Mesendoderm (in vitro differentiated cells): ENCODE measurements at regions not wholly inside any gene's neighbourhood (a gene's known extent, or its start where the extent isn't known, plus 50 kb on each side); places are given as distances from the start of the nearest gene placed in this dataset.
"Not testable (repeated sequence)": the region's sequence is repeated elsewhere in the genome, so short reads cannot be mapped to it uniquely, and the experiment has no call there.

ENCODE experiments used
- DNase-seq: peaks from one replicate; pipeline ENCODE4 v3.0.0; 2013
- H2AK5ac ChIP-seq: 2 replicates; pipeline ENCODE4 v1.6.1; 2013; ENCODE audit warnings: low read length, inconsistent platforms
- H2BK120ac ChIP-seq: 2 replicates; pipeline ENCODE4 v1.6.1; 2013; ENCODE audit warnings: low read depth, mild to moderate bottlenecking, low read length, moderate library complexity, mixed read lengths
- H2BK15ac ChIP-seq: replicated peaks from 2 replicates; pipeline ENCODE4 v1.6.1; 2013; ENCODE audit warnings: low read depth, mild to moderate bottlenecking, moderate library complexity
- H2BK5ac ChIP-seq: 2 replicates; pipeline ENCODE4 v1.6.1; 2013; ENCODE audit warnings: low read length, inconsistent platforms
- H3K18ac ChIP-seq: 2 replicates; pipeline ENCODE4 v1.6.1; 2013; ENCODE audit warnings: mild to moderate bottlenecking, low read length, mixed read lengths
- H3K23ac ChIP-seq: one replicate; pipeline ENCODE4 v1.6.1; 2013; ENCODE audit warnings: low read length
- H3K27ac ChIP-seq: 2 replicates; pipeline ENCODE4 v1.5.1; 2013; ENCODE audit warnings: low read depth, mild to moderate bottlenecking, inconsistent platforms, low read length, moderate library complexity
- H3K27me3 ChIP-seq: 2 replicates; pipeline ENCODE4 v1.6.1; 2013; ENCODE audit warnings: low read length, control low read depth, mild to moderate bottlenecking, inconsistent platforms; ENCODE audit not compliant: insufficient read depth, poor library complexity
- H3K36me3 ChIP-seq: 2 replicates; pipeline ENCODE4 v1.6.1; 2013; ENCODE audit warnings: low read length, inconsistent platforms; ENCODE audit not compliant: control insufficient read depth, insufficient read depth
- H3K4ac ChIP-seq: one replicate; pipeline ENCODE4 v1.6.1; 2013; ENCODE audit warnings: low read depth, mild to moderate bottlenecking, low read length, moderate library complexity
- H3K4me1 ChIP-seq: 2 replicates; pipeline ENCODE4 v1.6.1; 2013; ENCODE audit warnings: low read depth, low read length, inconsistent platforms; ENCODE audit not compliant: control insufficient read depth
- H3K4me2 ChIP-seq: 2 replicates; pipeline ENCODE4 v1.6.1; 2013; ENCODE audit warnings: low read length
- H3K4me3 ChIP-seq: 2 replicates; pipeline ENCODE4 v1.5.1; 2013; ENCODE audit warnings: mild to moderate bottlenecking, low read length
- H3K56ac ChIP-seq: one replicate; pipeline ENCODE4 v1.6.1; 2013; ENCODE audit warnings: low read length
- H3K79me1 ChIP-seq: 2 replicates; pipeline ENCODE4 v1.6.1; 2013; ENCODE audit warnings: low read length, inconsistent platforms
- H3K79me2 ChIP-seq: 2 replicates; pipeline ENCODE4 v1.6.1; 2013; ENCODE audit warnings: mild to moderate bottlenecking, low read length; ENCODE audit not compliant: control insufficient read depth, insufficient read depth
- H3K9ac ChIP-seq: 2 replicates; pipeline ENCODE4 v1.6.1; 2013; ENCODE audit warnings: low read length, inconsistent platforms
- H4K5ac ChIP-seq: one replicate; pipeline ENCODE4 v1.6.1; 2013; ENCODE audit warnings: low read length
- H4K8ac ChIP-seq: one replicate; pipeline ENCODE4 v1.6.1; 2013; ENCODE audit warnings: low read depth, mild to moderate bottlenecking, control low read depth, low read length, moderate library complexity
- WGBS: extraction: QIAGEN DNeasy Blood & Tissue Kit; methylation state at CpG from one replicate; pipeline ENCODE4 v1.1.7; 2013; ENCODE audit warnings: low lambda C conversion rate, missing lambda C conversion rate; ENCODE audit not compliant: insufficient coverage; ENCODE audit errors: extremely low coverage; 5-methylcytosine and 5-hydroxymethylcytosine counted together

- not testable (repeated sequence) for H3K56ac ChIP-seq, H3K18ac ChIP-seq, H2BK15ac ChIP-seq, H3K27ac ChIP-seq, H3K23ac ChIP-seq, H2BK120ac ChIP-seq, H3K27me3 ChIP-seq, H4K8ac ChIP-seq, H3K4ac ChIP-seq, H3K4me3 ChIP-seq, H3K4me1 ChIP-seq, H4K5ac ChIP-seq, H3K9ac ChIP-seq, H3K4me2 ChIP-seq, H2AK5ac ChIP-seq, H3K36me3 ChIP-seq, H3K79me2 ChIP-seq, H2BK5ac ChIP-seq, H3K79me1 ChIP-seq, DNase-seq
- WGBS: no CpG with 5 or more reads among the region's 9 CpGs
These were observed 128.8 kb downstream of the ARRDC4 start for GRCh38 chr15:98089352-98089751.

- not testable (repeated sequence) for H2BK15ac ChIP-seq, H3K18ac ChIP-seq, H3K4me1 ChIP-seq, H3K79me1 ChIP-seq, H2BK120ac ChIP-seq, H3K9ac ChIP-seq, H3K27ac ChIP-seq, H4K8ac ChIP-seq, H2BK5ac ChIP-seq, H2AK5ac ChIP-seq, H3K56ac ChIP-seq, H3K4me2 ChIP-seq, H4K5ac ChIP-seq, H3K27me3 ChIP-seq, H3K4me3 ChIP-seq, H3K36me3 ChIP-seq, H3K23ac ChIP-seq, H3K4ac ChIP-seq, H3K79me2 ChIP-seq, DNase-seq
- WGBS: no CpG with 5 or more reads among the region's 2 CpGs
These were observed 137.5 kb downstream of the ARRDC4 start for GRCh38 chr15:98097986-98098385.

- H3K18ac ChIP-seq, H3K4me1 ChIP-seq, H3K79me1 ChIP-seq, H2BK120ac ChIP-seq, H2BK5ac ChIP-seq, H3K56ac ChIP-seq, DNase-seq, H2AK5ac ChIP-seq, H4K8ac ChIP-seq, H3K4me2 ChIP-seq, H3K9ac ChIP-seq, H3K27ac ChIP-seq, H3K79me2 ChIP-seq, H3K4ac ChIP-seq, H3K4me3 ChIP-seq, H3K36me3 ChIP-seq, H3K27me3 ChIP-seq, H4K5ac ChIP-seq, H2BK15ac ChIP-seq, H3K23ac ChIP-seq: not testable (repeated sequence)
- no CpG with 5 or more reads among the region's 6 CpGs for WGBS
These were observed 140.1 kb downstream of the ARRDC4 start for GRCh38 chr15:98100606-98101005.

GRCh38 chr15:98103570-98103969 lies 143.1 kb downstream of the ARRDC4 start:
- no peaks in the 10 kb centered on the region for H3K79me1 ChIP-seq
- H3K56ac ChIP-seq: no peak overlapping the region
- no CpG with 5 or more reads among the region's 6 CpGs for WGBS
- no peak overlapping the region for H2BK5ac ChIP-seq
- H3K4me1 ChIP-seq: no peaks in the 10 kb centered on the region
- H3K27ac ChIP-seq: no peak overlapping the region
- DNase-seq: no peak
- no peaks in the 10 kb centered on the region for H3K36me3 ChIP-seq
- no peak overlapping the region for H2BK15ac ChIP-seq
- H3K79me2 ChIP-seq: no peaks in the 10 kb centered on the region
- H3K4ac ChIP-seq: no peak overlapping the region
- H4K8ac ChIP-seq: no peak overlapping the region
- H3K4me2 ChIP-seq: no peak overlapping the region
- no peaks in the 10 kb centered on the region for H3K27me3 ChIP-seq
- no peak overlapping the region for H3K4me3 ChIP-seq
- no peak overlapping the region for H3K18ac ChIP-seq
- no peak overlapping the region for H3K23ac ChIP-seq
- H3K9ac ChIP-seq: no peak overlapping the region
- no peak overlapping the region for H4K5ac ChIP-seq
- H2BK120ac ChIP-seq: no peak overlapping the region
- no peak overlapping the region for H2AK5ac ChIP-seq

GRCh38 chr15:98104386-98105151 lies 144.1 kb downstream of the ARRDC4 start:
- H3K4me2 ChIP-seq, H3K36me3 ChIP-seq, H3K79me1 ChIP-seq, H2BK15ac ChIP-seq, H3K27me3 ChIP-seq, H3K4me3 ChIP-seq, H4K5ac ChIP-seq, DNase-seq, H3K4me1 ChIP-seq, H3K23ac ChIP-seq, H2BK120ac ChIP-seq, H3K18ac ChIP-seq, H3K56ac ChIP-seq, H2BK5ac ChIP-seq, H3K4ac ChIP-seq, H4K8ac ChIP-seq, H3K79me2 ChIP-seq, H3K27ac ChIP-seq, H3K9ac ChIP-seq, H2AK5ac ChIP-seq: not testable (repeated sequence)
- no CpG with 5 or more reads among the region's 53 CpGs for WGBS

- H3K23ac ChIP-seq, H3K36me3 ChIP-seq, H4K5ac ChIP-seq, H3K79me2 ChIP-seq, H4K8ac ChIP-seq, H2BK15ac ChIP-seq, H2BK5ac ChIP-seq, DNase-seq, H3K79me1 ChIP-seq, H3K4me2 ChIP-seq, H2AK5ac ChIP-seq, H3K56ac ChIP-seq, H2BK120ac ChIP-seq, H3K18ac ChIP-seq, H3K4me1 ChIP-seq, H3K27me3 ChIP-seq, H3K9ac ChIP-seq, H3K4ac ChIP-seq, H3K27ac ChIP-seq, H3K4me3 ChIP-seq: not testable (repeated sequence)
- no CpG with 5 or more reads among the region's 10 CpGs for WGBS
These were observed 146.2 kb downstream of the ARRDC4 start for GRCh38 chr15:98106615-98107194.
